GM10266 (cell line): ENCODE measurements at regions not wholly inside any gene's neighbourhood (a gene's known extent, or its start where the extent isn't known, plus 50 kb on each side); places are given as distances from the start of the nearest gene placed in this dataset.

Experiments used
- DNase-seq: peaks from one replicate; pipeline ENCODE4 v3.0.0; 2012; ENCODE audit errors: extremely low spot score
- TF ChIP-seq, protein P1 (sequence below): IDR thresholded peaks from 2 replicates; pipeline ENCODE4 v1.5.1; 2012; ENCODE audit warnings: mild to moderate bottlenecking, low read depth; ENCODE audit not compliant: control insufficient read depth, insufficient read depth; ENCODE audit errors: missing control alignments

DNA sequence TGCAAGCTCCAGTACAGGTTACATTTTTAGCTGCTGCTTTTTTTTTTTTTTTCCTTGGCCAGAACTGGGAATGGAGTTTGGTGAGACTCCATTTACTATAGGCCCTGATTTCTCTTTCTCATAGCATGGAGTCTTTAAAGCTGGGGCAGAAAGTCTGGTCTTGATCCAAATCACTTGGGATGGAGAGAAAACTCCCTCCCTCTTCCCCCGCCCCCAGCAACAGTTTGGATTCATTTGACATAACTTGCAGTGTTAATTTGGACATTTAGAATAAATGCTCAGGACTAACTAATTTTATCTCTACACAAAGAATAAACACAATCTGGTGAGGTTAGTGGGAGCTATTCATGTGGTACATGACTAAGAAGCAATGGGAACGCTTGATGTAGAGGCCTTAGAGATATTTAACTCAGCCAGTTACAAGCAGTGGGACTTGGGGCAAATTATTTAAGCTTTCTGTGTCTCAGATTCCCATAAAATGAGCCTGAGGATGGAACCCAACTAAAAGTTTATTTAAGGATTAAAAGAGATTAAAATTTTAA lies 107.3 kb upstream of the ARHGAP5 start:
- TF ChIP-seq, protein P1, sequence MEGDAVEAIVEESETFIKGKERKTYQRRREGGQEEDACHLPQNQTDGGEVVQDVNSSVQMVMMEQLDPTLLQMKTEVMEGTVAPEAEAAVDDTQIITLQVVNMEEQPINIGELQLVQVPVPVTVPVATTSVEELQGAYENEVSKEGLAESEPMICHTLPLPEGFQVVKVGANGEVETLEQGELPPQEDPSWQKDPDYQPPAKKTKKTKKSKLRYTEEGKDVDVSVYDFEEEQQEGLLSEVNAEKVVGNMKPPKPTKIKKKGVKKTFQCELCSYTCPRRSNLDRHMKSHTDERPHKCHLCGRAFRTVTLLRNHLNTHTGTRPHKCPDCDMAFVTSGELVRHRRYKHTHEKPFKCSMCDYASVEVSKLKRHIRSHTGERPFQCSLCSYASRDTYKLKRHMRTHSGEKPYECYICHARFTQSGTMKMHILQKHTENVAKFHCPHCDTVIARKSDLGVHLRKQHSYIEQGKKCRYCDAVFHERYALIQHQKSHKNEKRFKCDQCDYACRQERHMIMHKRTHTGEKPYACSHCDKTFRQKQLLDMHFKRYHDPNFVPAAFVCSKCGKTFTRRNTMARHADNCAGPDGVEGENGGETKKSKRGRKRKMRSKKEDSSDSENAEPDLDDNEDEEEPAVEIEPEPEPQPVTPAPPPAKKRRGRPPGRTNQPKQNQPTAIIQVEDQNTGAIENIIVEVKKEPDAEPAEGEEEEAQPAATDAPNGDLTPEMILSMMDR, result no peak
- no peak for DNase-seq

DNA sequence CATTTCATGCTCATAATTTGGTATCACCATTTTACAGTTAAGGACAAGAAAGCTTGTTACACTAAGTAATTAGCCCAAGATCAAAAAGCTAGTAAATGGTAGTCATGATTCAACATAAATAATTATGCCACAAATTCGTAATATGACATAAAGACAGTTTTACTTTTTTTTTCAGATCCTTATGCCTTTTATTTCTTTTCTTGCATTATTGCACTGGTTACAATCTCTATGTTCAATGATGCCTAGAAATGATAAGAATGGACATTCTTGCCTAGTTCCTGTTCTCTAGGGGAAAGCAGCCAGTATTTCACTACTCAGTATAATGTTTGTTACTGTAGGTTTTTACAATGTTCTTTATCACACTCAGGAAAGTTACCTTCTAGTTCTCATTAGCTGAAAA lies 106.4 kb upstream of the ARHGAP5 start:
- no peak for DNase-seq
- TF ChIP-seq, protein P1, result no peak

DNA sequence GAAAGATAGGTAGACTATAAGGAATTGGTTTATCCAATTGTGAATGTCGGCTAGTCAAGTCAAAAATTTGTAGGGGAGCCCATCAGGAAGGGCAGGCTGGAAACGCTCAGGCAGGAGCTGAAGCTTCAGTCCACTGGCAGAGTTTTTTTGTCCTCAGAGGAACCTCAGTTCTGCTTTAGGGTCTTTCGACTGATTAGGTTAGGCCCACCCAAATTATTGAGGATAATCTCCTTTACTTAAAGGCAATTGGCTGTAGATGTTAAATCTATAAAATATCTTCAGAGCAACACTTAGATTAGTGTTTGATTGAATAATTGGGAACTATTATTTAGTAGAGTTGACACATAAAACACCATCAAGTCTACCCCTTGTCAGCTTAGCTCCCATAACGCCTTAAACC lies 105.5 kb upstream of the ARHGAP5 start:
- TF ChIP-seq, protein P1, result no peak
- no peak for DNase-seq

DNA sequence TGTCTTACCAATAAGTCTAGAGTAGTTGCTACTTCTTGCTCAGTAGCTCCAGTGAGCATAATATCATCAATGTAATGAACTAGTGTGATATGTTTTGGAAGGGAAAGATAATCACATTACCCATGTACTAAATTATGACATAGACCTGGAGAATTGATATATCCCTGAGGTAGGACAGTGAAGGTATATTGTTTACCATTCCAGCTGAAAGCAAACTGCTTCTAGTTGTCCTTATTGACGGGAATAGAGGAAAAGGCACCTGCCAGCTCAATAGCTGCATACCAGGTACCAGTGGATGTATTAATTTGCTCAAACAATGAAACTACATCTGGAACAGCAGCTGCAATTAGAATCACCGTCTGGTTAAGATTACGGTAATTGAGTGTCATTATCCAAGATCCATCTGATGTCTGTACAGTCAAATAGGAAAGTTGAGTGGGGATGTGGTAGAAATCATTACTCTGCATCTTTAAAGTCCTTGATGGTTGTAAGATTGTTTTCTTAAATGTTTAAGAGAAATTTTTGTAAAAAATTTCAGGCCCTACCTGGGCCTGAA lies 100.0 kb upstream of the ARHGAP5 start:
- no peak for DNase-seq
- TF ChIP-seq, protein P1, result no peak

DNA sequence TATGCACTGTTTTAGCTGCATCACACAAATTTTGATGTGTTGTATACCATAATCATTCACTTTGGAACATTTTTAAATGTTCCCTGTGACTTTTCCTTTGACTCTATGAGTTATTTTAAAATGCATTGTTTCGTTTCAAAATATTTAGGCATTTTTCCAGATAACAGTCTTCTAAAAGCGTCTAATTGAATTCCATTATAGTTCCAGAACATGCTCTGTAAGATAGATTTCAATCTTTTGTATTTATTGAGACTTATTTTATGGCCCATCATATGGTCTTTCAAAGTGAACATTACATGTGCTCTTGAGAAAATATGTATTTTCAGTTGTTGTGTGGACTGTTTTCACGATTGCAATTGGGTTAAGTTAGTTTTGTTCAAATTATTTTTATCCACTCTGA lies 98.7 kb upstream of the ARHGAP5 start:
- no peak for DNase-seq
- TF ChIP-seq, protein P1, result no peak

DNA sequence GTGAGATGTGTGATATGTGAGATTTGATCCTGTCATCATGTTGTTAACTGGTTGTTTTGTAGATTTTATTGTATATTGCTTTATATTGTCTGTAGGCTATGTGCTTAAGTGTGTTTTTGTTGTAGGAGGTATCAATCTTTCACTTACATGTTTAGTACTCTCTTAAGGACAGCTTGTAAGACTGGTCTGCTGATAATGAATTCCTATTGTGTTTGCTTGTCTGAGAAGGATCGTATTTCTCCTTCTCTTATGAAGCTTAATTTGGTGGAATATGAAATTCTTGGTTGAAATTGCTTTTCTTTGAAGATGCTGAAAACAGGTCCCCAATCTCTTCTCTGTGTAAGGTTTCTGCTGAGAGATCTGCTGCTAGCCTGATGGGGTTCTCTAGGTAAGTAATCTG lies 94.5 kb upstream of the ARHGAP5 start:
- no peak for DNase-seq
- TF ChIP-seq, protein P1, result no peak

DNA sequence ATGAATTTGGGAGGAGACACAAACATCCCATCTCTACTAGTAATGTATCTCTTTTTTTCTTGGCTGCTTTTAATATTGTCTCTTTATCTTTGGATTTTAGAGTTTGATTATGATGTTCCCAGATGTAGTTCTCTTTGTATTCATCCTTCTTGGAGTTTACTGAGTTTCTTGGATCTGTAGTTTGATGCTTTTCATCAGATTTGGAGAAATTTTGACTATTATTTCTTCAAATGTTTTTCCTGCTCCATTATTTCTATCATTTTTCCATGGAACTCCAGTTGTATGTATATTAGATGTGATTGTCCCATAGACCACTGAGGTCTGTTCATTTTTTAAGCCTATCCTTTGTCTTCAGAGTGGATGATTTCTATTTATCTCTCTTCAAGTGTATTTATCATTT lies 90.7 kb upstream of the ARHGAP5 start:
- no peak for DNase-seq
- TF ChIP-seq, protein P1, result no peak
